SK-N-MC (cell line): ENCODE measurements at regions not wholly inside any gene's neighbourhood (a gene's known extent, or its start where the extent isn't known, plus 50 kb on each side); places are given as distances from the start of the nearest gene placed in this dataset.

Experiments used
- DNase-seq: peaks from one replicate; pipeline ENCODE4 v3.0.0-alpha.2; 2011; ENCODE audit warnings: low read depth, low spot score
- H3K27ac ChIP-seq: fragments of 200-600 bp; sonication (generic); 2 replicates; pipeline ENCODE4 v1.5.1; 2016; ENCODE audit warnings: mixed run types
- H3K36me3 ChIP-seq: fragments of 200-600 bp; sonication (generic); 2 replicates; pipeline ENCODE4 v1.6.1; 2017; ENCODE audit warnings: antibody characterized with exemption, low read length, mixed read lengths; ENCODE audit not compliant: insufficient read depth
- H3K4me3 ChIP-seq: fragments of 200-600 bp; sonication (generic); 2 replicates; pipeline ENCODE4 v1.5.1; 2016
- H3K9ac ChIP-seq: fragments of 200-600 bp; sonication (generic); 2 replicates; pipeline ENCODE4 v1.8.0; 2017; ENCODE audit warnings: mixed run types, mixed read lengths; ENCODE audit not compliant: insufficient read length
- H3K9me3 ChIP-seq: fragments of 200-600 bp; sonication (generic); 2 replicates; pipeline ENCODE4 v1.6.1; 2017; ENCODE audit warnings: low read depth, mild to moderate bottlenecking, antibody characterized with exemption, low read length, moderate library complexity, mixed read lengths
- EZH2 ChIP-seq: fragments of 200-600 bp; sonication (generic); IDR thresholded peaks from one replicate; pipeline ENCODE4 v1.6.1; 2017; ENCODE audit warnings: antibody characterized with exemption
- FOXP2 ChIP-seq: optimal IDR thresholded peaks from 2 replicates; pipeline ENCODE3; 2011; ENCODE audit warnings: mild to moderate bottlenecking, moderate library complexity; ENCODE audit not compliant: insufficient read depth; ENCODE audit errors: extremely low read length, control extremely low read depth
- POLR2AphosphoS5 ChIP-seq: IDR thresholded peaks from 2 replicates; pipeline ENCODE4 v1.6.1; 2012; ENCODE audit warnings: mild to moderate bottlenecking, low read depth, low read length, borderline replicate concordance

GRCh38 chr13:44273991-44274770, 99.4 kb upstream of the SERP2 start:
- no peak for DNase-seq
- no peaks in the 10 kb centered on the region for H3K36me3 ChIP-seq
- no peak overlapping the region for H3K9ac ChIP-seq
- no peak overlapping the region for H3K4me3 ChIP-seq
- H3K9me3 ChIP-seq, result no peaks in the 10 kb centered on the region
- no peak for TF ChIP-seq FOXP2
- TF ChIP-seq POLR2AphosphoS5, result no peak
- no peak for TF ChIP-seq EZH2
- H3K27ac ChIP-seq, result no peak overlapping the region

GRCh38 chr13:44274771-44275205, 98.8 kb upstream of the SERP2 start:
- TF ChIP-seq EZH2 (no peak), POLR2AphosphoS5 (no peak), FOXP2 (no peak)
- Histone ChIP-seq H3K9ac (no peak overlapping the region), H3K4me3 (no peak overlapping the region), H3K36me3 (no peaks in the 10 kb centered on the region), H3K27ac (no peak overlapping the region), H3K9me3 (no peaks in the 10 kb centered on the region)
- DNase-seq, result no peak

GRCh38 chr13:44275381-44275780, 98.2 kb upstream of the SERP2 start:
- Histone ChIP-seq H3K27ac (no peak overlapping the region), H3K9me3 (no peaks in the 10 kb centered on the region), H3K9ac (no peak overlapping the region), H3K4me3 (no peak overlapping the region), H3K36me3 (no peaks in the 10 kb centered on the region)
- TF ChIP-seq EZH2 (no peak), POLR2AphosphoS5 (no peak), FOXP2 (no peak)
- no peak for DNase-seq

- H3K4me3 ChIP-seq, result no peak overlapping the region
- no peaks in the 10 kb centered on the region for H3K9me3 ChIP-seq
- no peaks in the 10 kb centered on the region for H3K36me3 ChIP-seq
- no peak for TF ChIP-seq EZH2
- TF ChIP-seq FOXP2, result no peak
- TF ChIP-seq POLR2AphosphoS5, result no peak
- H3K27ac ChIP-seq, result no peak overlapping the region
- no peak for DNase-seq
- H3K9ac ChIP-seq, result no peak overlapping the region
These were observed 97.6 kb upstream of the SERP2 start for GRCh38 chr13:44276061-44276460.

- DNase-seq, result no peak
- H3K36me3 ChIP-seq, result no peaks in the 10 kb centered on the region
- H3K4me3 ChIP-seq, result no peak overlapping the region
- H3K27ac ChIP-seq, result no peak overlapping the region
- TF ChIP-seq EZH2 (no peak), POLR2AphosphoS5 (no peak), FOXP2 (no peak)
- no peak overlapping the region for H3K9ac ChIP-seq
- H3K9me3 ChIP-seq, result no peaks in the 10 kb centered on the region
These were observed 96.2 kb upstream of the SERP2 start for GRCh38 chr13:44277459-44277858.

GRCh38 chr13:44278166-44278565, 95.5 kb upstream of the SERP2 start:
- DNase-seq, result no peak
- H3K9me3 ChIP-seq, result no peaks in the 10 kb centered on the region
- H3K9ac ChIP-seq, result no peak overlapping the region
- no peaks in the 10 kb centered on the region for H3K36me3 ChIP-seq
- no peak overlapping the region for H3K27ac ChIP-seq
- TF ChIP-seq EZH2, result no peak
- no peak for TF ChIP-seq POLR2AphosphoS5
- no peak for TF ChIP-seq FOXP2
- no peak overlapping the region for H3K4me3 ChIP-seq

GRCh38 chr13:44280456-44280855, 93.2 kb upstream of the SERP2 start:
- no peak for DNase-seq
- H3K36me3 ChIP-seq, result no peaks in the 10 kb centered on the region
- no peaks in the 10 kb centered on the region for H3K9me3 ChIP-seq
- H3K4me3 ChIP-seq, result no peak overlapping the region
- no peak overlapping the region for H3K27ac ChIP-seq
- no peak overlapping the region for H3K9ac ChIP-seq
- TF ChIP-seq POLR2AphosphoS5 (no peak), FOXP2 (no peak), EZH2 (no peak)

GRCh38 chr13:44281252-44282000, 92.2 kb upstream of the SERP2 start:
- no peak overlapping the region for H3K27ac ChIP-seq
- no peaks in the 10 kb centered on the region for H3K36me3 ChIP-seq
- no peak for TF ChIP-seq EZH2
- TF ChIP-seq POLR2AphosphoS5, result no peak
- no peak for TF ChIP-seq FOXP2
- H3K4me3 ChIP-seq, result no peak overlapping the region
- H3K9me3 ChIP-seq, result no peaks in the 10 kb centered on the region
- no peak overlapping the region for H3K9ac ChIP-seq
- no peak for DNase-seq

GRCh38 chr13:44283600-44283999, 90.0 kb upstream of the SERP2 start:
- Histone ChIP-seq H3K27ac (no peak overlapping the region), H3K4me3 (no peak overlapping the region), H3K9me3 (no peaks in the 10 kb centered on the region), H3K9ac (no peak overlapping the region), H3K36me3 (no peaks in the 10 kb centered on the region)
- DNase-seq, result no peak
- TF ChIP-seq FOXP2, result no peak
- TF ChIP-seq EZH2, result no peak
- TF ChIP-seq POLR2AphosphoS5, result no peak
